ENCODE measurements at regions not wholly inside any gene's neighbourhood (a gene's known extent, or its start where the extent isn't known, plus 50 kb on each side); places are given as distances from the start of the nearest gene placed in this dataset.

DNA sequence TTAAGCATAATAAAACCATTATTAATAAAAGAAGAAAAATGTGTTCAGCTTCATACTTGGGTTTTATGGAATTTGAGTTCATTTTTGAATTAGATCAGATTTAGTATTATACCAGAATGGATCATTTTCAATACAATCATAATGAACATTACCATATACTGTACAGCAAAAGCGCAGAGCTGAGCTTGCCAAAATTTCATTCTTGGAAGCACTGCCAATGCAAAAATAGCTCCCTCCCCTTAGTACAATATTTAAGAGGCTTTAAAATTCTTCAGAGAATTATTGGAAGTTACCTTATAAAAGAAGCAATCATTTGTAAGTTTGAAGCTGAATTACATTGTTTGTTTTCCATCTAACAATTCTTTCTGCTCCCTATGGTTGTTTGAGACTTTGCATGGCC, 938.1 kb upstream of the SLC39A10 start:
- Histone ChIP-seq H3K9me3 (ENCODE audit: insufficient read depth, low read depth, low read length) (no peaks in the 10 kb centered on the region), H3K18ac (ENCODE audit: low read length) (no peak overlapping the region), H3K27me3 (ENCODE audit: insufficient read depth, low read length) (no peaks in the 10 kb centered on the region), H2BK120ac (ENCODE audit: insufficient read depth, low read length, poor library complexity) (no peak overlapping the region), H3K4me3 (ENCODE audit: low read depth, low read length) (no peak overlapping the region), H3K79me2 (ENCODE audit: control insufficient read depth, insufficient read depth, low read length, poor library complexity) (no peaks in the 10 kb centered on the region), H4K8ac (ENCODE audit: low read depth, low read length) (no peak overlapping the region), H3K27ac (ENCODE audit: low read depth, low read length) (no peak overlapping the region), H4K12ac (ENCODE audit: low read depth, low read length) (no peak overlapping the region), H3K23ac (ENCODE audit: low read length) (no peak overlapping the region), H3K4me2 (ENCODE audit: low read length) (no peak overlapping the region), H2BK12ac (ENCODE audit: low read length) (no peak overlapping the region), H4K91ac (ENCODE audit: low read depth, low read length) (no peak overlapping the region), H3K14ac (ENCODE audit: low read length) (no peak overlapping the region), H3K4ac (ENCODE audit: low read depth, low read length) (no peak overlapping the region), H3K4me1 (ENCODE audit: control insufficient read depth in 1 of 2, insufficient read depth in 2 of 2, low read length in 2 of 2) (no peaks in the 10 kb centered on the region), H3K79me1 (ENCODE audit: low read length) (no peaks in the 10 kb centered on the region), H2BK5ac (ENCODE audit: low read depth, low read length, poor library complexity) (no peak overlapping the region), H2AK5ac (ENCODE audit: low read length) (no peak overlapping the region), H3K36me3 (ENCODE audit: control insufficient read depth in 1 of 2, insufficient read depth in 2 of 2, low read length in 2 of 2) (no peaks in the 10 kb centered on the region), H2AFZ (ENCODE audit: insufficient read depth, low read length, poor library complexity) (no peak overlapping the region), H3K9ac (ENCODE audit: low read length) (no peak overlapping the region)
- DNase-seq: no peak
- no CpG with 5 or more reads among the region's 1 CpG for WGBS (ENCODE audit: extremely low coverage, insufficient coverage, insufficient read length)

DNA sequence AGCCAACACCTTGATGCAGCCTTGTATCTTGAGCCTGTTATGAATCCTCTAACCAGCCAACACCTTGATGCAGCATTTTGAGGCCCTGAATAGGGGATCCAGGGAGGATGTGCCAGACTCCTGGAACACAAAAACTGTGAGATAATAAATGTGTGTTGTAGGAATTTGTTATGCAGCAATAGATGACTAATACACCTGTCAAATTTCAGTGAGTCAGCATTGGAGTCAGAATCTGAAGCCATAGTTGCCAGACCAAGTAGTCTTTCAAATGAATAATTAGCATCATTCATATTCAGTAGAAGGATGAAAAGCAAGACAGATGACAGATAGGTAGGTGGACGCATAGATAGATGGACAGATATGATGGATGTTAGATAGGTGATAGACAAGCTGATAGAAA, 942.5 kb upstream of the SLC39A10 start:
- Histone ChIP-seq H2BK5ac (ENCODE audit: low read depth, low read length, poor library complexity) (no peak overlapping the region), H4K91ac (ENCODE audit: low read depth, low read length) (no peak overlapping the region), H3K79me1 (ENCODE audit: low read length) (no peaks in the 10 kb centered on the region), H3K4me1 (ENCODE audit: control insufficient read depth in 1 of 2, insufficient read depth in 2 of 2, low read length in 2 of 2) (no peaks in the 10 kb centered on the region), H3K4me2 (ENCODE audit: low read length) (no peak overlapping the region), H3K36me3 (ENCODE audit: control insufficient read depth in 1 of 2, insufficient read depth in 2 of 2, low read length in 2 of 2) (no peaks in the 10 kb centered on the region), H3K79me2 (ENCODE audit: control insufficient read depth, insufficient read depth, low read length, poor library complexity) (no peaks in the 10 kb centered on the region), H4K8ac (ENCODE audit: low read depth, low read length) (no peak overlapping the region), H4K12ac (ENCODE audit: low read depth, low read length) (no peak overlapping the region), H3K14ac (ENCODE audit: low read length) (no peak overlapping the region), H3K9me3 (ENCODE audit: insufficient read depth, low read depth, low read length) (no peaks in the 10 kb centered on the region), H3K27me3 (ENCODE audit: insufficient read depth, low read length) (no peaks in the 10 kb centered on the region), H3K18ac (ENCODE audit: low read length) (no peak overlapping the region), H3K4ac (ENCODE audit: low read depth, low read length) (no peak overlapping the region), H2BK120ac (ENCODE audit: insufficient read depth, low read length, poor library complexity) (no peak overlapping the region), H2AFZ (ENCODE audit: insufficient read depth, low read length, poor library complexity) (no peak overlapping the region), H3K9ac (ENCODE audit: low read length) (no peak overlapping the region), H3K4me3 (ENCODE audit: low read depth, low read length) (no peak overlapping the region), H3K27ac (ENCODE audit: low read depth, low read length) (no peak overlapping the region), H2AK5ac (ENCODE audit: low read length) (no peak overlapping the region), H3K23ac (ENCODE audit: low read length) (no peak overlapping the region), H2BK12ac (ENCODE audit: low read length) (no peak overlapping the region)
- DNase-seq: no peak
- no CpG with 5 or more reads among the region's 1 CpG for WGBS (ENCODE audit: extremely low coverage, insufficient coverage, insufficient read length)

DNA sequence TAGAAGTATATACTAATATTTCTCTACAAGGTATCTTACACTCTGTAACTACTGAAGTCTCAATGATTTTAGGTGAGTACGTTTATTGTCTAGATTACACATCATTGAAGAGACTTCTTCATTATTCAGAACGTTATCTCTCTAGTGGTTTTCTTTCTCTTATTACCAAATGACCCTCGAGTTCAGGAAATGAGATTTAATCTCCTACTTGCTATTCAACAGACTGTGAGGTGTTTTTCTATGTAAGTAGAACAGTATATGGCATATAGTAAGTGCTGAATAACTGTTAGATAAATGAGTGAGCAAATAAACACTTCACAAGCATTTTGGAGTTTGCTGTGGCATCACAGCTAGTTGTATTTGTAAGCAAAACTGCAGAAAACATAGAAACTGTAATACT, 947.2 kb upstream of the SLC39A10 start:
- Histone ChIP-seq H3K9me3 (ENCODE audit: insufficient read depth, low read depth, low read length) (no peaks in the 10 kb centered on the region), H2AK5ac (ENCODE audit: low read length) (no peak overlapping the region), H3K79me1 (ENCODE audit: low read length) (no peaks in the 10 kb centered on the region), H3K79me2 (ENCODE audit: control insufficient read depth, insufficient read depth, low read length, poor library complexity) (no peaks in the 10 kb centered on the region), H3K27ac (ENCODE audit: low read depth, low read length) (no peak overlapping the region), H4K12ac (ENCODE audit: low read depth, low read length) (no peak overlapping the region), H3K4me2 (ENCODE audit: low read length) (no peak overlapping the region), H3K18ac (ENCODE audit: low read length) (no peak overlapping the region), H2BK120ac (ENCODE audit: insufficient read depth, low read length, poor library complexity) (no peak overlapping the region), H3K27me3 (ENCODE audit: insufficient read depth, low read length) (no peaks in the 10 kb centered on the region), H2BK5ac (ENCODE audit: low read depth, low read length, poor library complexity) (no peak overlapping the region), H3K14ac (ENCODE audit: low read length) (no peak overlapping the region), H4K8ac (ENCODE audit: low read depth, low read length) (no peak overlapping the region), H2BK12ac (ENCODE audit: low read length) (no peak overlapping the region), H4K91ac (ENCODE audit: low read depth, low read length) (no peak overlapping the region), H3K36me3 (ENCODE audit: control insufficient read depth in 1 of 2, insufficient read depth in 2 of 2, low read length in 2 of 2) (no peaks in the 10 kb centered on the region), H3K9ac (ENCODE audit: low read length) (no peak overlapping the region), H3K4ac (ENCODE audit: low read depth, low read length) (no peak overlapping the region), H3K23ac (ENCODE audit: low read length) (no peak overlapping the region), H3K4me3 (ENCODE audit: low read depth, low read length) (no peak overlapping the region), H2AFZ (ENCODE audit: insufficient read depth, low read length, poor library complexity) (no peak overlapping the region), H3K4me1 (ENCODE audit: control insufficient read depth in 1 of 2, insufficient read depth in 2 of 2, low read length in 2 of 2) (no peaks in the 10 kb centered on the region)
- DNase-seq: no peak
- WGBS (ENCODE audit: extremely low coverage, insufficient coverage, insufficient read length): no CpG with 5 or more reads among the region's 3 CpGs

DNA sequence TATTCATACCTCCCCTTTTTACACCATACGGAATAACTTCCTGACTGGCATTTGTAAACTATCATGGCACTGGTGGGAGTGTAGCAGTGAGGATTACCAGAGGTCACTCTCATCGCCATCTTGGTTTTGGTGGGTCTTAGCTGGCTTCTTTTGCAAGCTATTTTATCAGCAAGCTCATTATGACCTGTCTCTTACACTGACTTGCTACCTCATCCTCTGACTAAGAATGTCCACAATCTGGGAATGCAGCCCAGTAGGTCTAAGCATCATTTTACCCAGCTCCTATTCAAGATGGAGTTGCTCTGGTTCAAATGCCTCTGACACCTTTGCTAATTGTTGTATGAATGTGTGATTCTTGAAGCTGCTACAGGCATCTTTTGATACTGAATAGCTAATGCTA, 950.8 kb upstream of the SLC39A10 start:
- Histone ChIP-seq H4K91ac (ENCODE audit: low read depth, low read length) (no peak overlapping the region), H3K27ac (ENCODE audit: low read depth, low read length) (no peak overlapping the region), H3K14ac (ENCODE audit: low read length) (no peak overlapping the region), H3K9me3 (ENCODE audit: insufficient read depth, low read depth, low read length) (no peaks in the 10 kb centered on the region), H3K4me3 (ENCODE audit: low read depth, low read length) (no peak overlapping the region), H2BK12ac (ENCODE audit: low read length) (no peak overlapping the region), H2AFZ (ENCODE audit: insufficient read depth, low read length, poor library complexity) (no peak overlapping the region), H3K79me1 (ENCODE audit: low read length) (no peaks in the 10 kb centered on the region), H2AK5ac (ENCODE audit: low read length) (no peak overlapping the region), H3K18ac (ENCODE audit: low read length) (no peak overlapping the region), H3K4me1 (ENCODE audit: control insufficient read depth in 1 of 2, insufficient read depth in 2 of 2, low read length in 2 of 2) (no peaks in the 10 kb centered on the region), H4K8ac (ENCODE audit: low read depth, low read length) (no peak overlapping the region), H2BK120ac (ENCODE audit: insufficient read depth, low read length, poor library complexity) (no peak overlapping the region), H4K12ac (ENCODE audit: low read depth, low read length) (no peak overlapping the region), H3K36me3 (ENCODE audit: control insufficient read depth in 1 of 2, insufficient read depth in 2 of 2, low read length in 2 of 2) (no peaks in the 10 kb centered on the region), H2BK5ac (ENCODE audit: low read depth, low read length, poor library complexity) (no peak overlapping the region), H3K79me2 (ENCODE audit: control insufficient read depth, insufficient read depth, low read length, poor library complexity) (no peaks in the 10 kb centered on the region), H3K27me3 (ENCODE audit: insufficient read depth, low read length) (no peaks in the 10 kb centered on the region), H3K4ac (ENCODE audit: low read depth, low read length) (no peak overlapping the region), H3K23ac (ENCODE audit: low read length) (no peak overlapping the region), H3K4me2 (ENCODE audit: low read length) (no peak overlapping the region), H3K9ac (ENCODE audit: low read length) (no peak overlapping the region)
- DNase-seq: no peak
- WGBS (ENCODE audit: extremely low coverage, insufficient coverage, insufficient read length): no CpG with 5 or more reads among the region's 2 CpGs

Measured in trophoblast cell (in vitro differentiated cells and primary cell).